Right lobe of liver (tissue), 6 donors: ENCODE measurements at regions not wholly inside any gene's neighbourhood (a gene's known extent, or its start where the extent isn't known, plus 50 kb on each side); places are given as distances from the start of the nearest gene placed in this dataset.
A peak's percentile ranks its signal among the peaks of the same experiment; 100 is the strongest.

Experiments
- ATAC-seq, 4 donors: fragments of 200-7000 bp; cut with Tn5 transposase; one replicate each; pipeline ENCODE4 v1.9.1; 2020; ENCODE audit warnings: mild to moderate bottlenecking in 4 of 4, moderate library complexity in 4 of 4
- DNase-seq, 3 donors: peaks; one replicate each; pipeline ENCODE4 v3.0.0-alpha.2; 2020
- H3K27ac ChIP-seq, 3 donors: fragments of 200-600 bp; one replicate each; pipeline ENCODE4 v1.8.0; 2022
- H3K27me3 ChIP-seq, 2 donors: fragments of 200-600 bp; one replicate each; pipeline ENCODE4 v1.8.0; 2022
- H3K36me3 ChIP-seq, 4 donors: fragments of 200-600 bp; sonication (generic) in 1 of 4; one replicate each; pipeline versions ENCODE4 v1.5.1 to v1.8.0; 2017 to 2022; ENCODE audit warnings: control low read depth in 1 of 4
- H3K4me1 ChIP-seq, 4 donors: fragments of 200-600 bp; sonication (generic) in 1 of 4; one replicate each; pipeline versions ENCODE4 v1.5.1 to v1.8.0; 2017 to 2022; ENCODE audit warnings: control low read depth in 1 of 4
- H3K4me3 ChIP-seq, 3 donors: fragments of 200-600 bp; one replicate each; pipeline ENCODE4 v1.8.0; 2022
- H3K9me3 ChIP-seq, 4 donors: fragments of 200-600 bp; sonication (generic) in 1 of 4; one replicate each; pipeline versions ENCODE4 v1.5.1 to v1.8.0; 2017 to 2022; ENCODE audit warnings: control low read depth in 1 of 4
- CTCF ChIP-seq, 4 donors: fragments of 200-600 bp in 3 of 4; fragments of 450-650 bp in 1 of 4; IDR thresholded peaks; one replicate each; pipeline versions ENCODE4 v1.5.1 to v1.8.0; 2016 to 2022; ENCODE audit warnings: antibody characterized with exemption in 4 of 4, mild to moderate bottlenecking in 2 of 4
- POLR2A ChIP-seq: fragments of 450-650 bp; IDR thresholded peaks from one replicate; pipeline ENCODE4 v1.6.1; 2017; ENCODE audit warnings: antibody characterized with exemption, mild to moderate bottlenecking
- WGBS: methylation state at CpG from one replicate; pipeline ENCODE4 v1.1.6; 2018; ENCODE audit warnings: low coverage, low lambda C conversion rate; ENCODE audit not compliant: insufficient coverage; ENCODE audit errors: missing lambda C conversion rate; 5-methylcytosine and 5-hydroxymethylcytosine counted together
- intact Hi-C, 2 donors: fragments of 100-400 bp; cut with DNase I; formaldehyde crosslinking; loops; one replicate each; pipeline versions ENCODE4 v1.11.2 to v1.14.1; 2022
- donor health status: DM: no; HTN: yes; CAD: no.
- donor health status: DM: no; HTN: no; CAD: no.
- donor health status: DM: no; HTN: no; CAD: no.
- donor health status: DM: no; HTN: yes; CAD: no.
- donor health status: DM: no; HTN: yes; CAD: no.

GRCh38 chr2:176653479-176654443, 384.5 kb downstream of the MTX2 start:
- intact Hi-C loops = no loop called here
- Histone ChIP-seq H3K4me1 (no peaks in the 10 kb centered on the region), H3K36me3 (no peaks in the 10 kb centered on the region), H3K9me3 (no peaks in the 10 kb centered on the region), H3K27me3 (peaks cover 4 to 5% of the 10 kb centered on the region in 2 donors), H3K27ac (no peak overlapping the region), H3K4me3 (no peak overlapping the region)
- WGBS = 21% methylated on average over 10 of the region's 10 CpGs
- ATAC-seq (peak; percentile 87 to 95 (median 94)), DNase-seq (peak; percentile 50 to 58 (median 55))
- TF ChIP-seq POLR2A (no peak), CTCF (IDR thresholded peaks at IDR 0.05) (peak; percentile 40 to 69 (median 62))

- intact Hi-C loops = no loop called here
- no peak for DNase-seq
- Histone ChIP-seq H3K4me1 (no peaks in the 10 kb centered on the region), H3K4me3 (no peak overlapping the region), H3K27me3 (peaks cover 0 to 4% of the 10 kb centered on the region in 2 donors), H3K36me3 (no peaks in the 10 kb centered on the region), H3K9me3 (no peaks in the 10 kb centered on the region), H3K27ac (no peak overlapping the region)
- 9% methylated on average over 2 of the region's 2 CpGs for WGBS
- no peak for ATAC-seq
- TF ChIP-seq CTCF (IDR thresholded peaks at IDR 0.05) (no peak), POLR2A (no peak)
Observed at GRCh38 chr2:176656038-176656775, 387.0 kb downstream of the MTX2 start.

- Histone ChIP-seq H3K4me1 (no peaks in the 10 kb centered on the region), H3K4me3 (no peak overlapping the region), H3K36me3 (no peaks in the 10 kb centered on the region), H3K27me3 (peaks cover 0 to 4% of the 10 kb centered on the region in 2 donors), H3K9me3 (no peaks in the 10 kb centered on the region), H3K27ac (no peak overlapping the region)
- TF ChIP-seq POLR2A = no peak
- TF ChIP-seq CTCF (IDR thresholded peaks at IDR 0.05) = no peak
- intact Hi-C loops = no loop called here
- 34% methylated on average over 2 of the region's 2 CpGs for WGBS
- no peak for DNase-seq
- ATAC-seq = no peak
Observed at GRCh38 chr2:176656776-176657140, 387.5 kb downstream of the MTX2 start.

- ATAC-seq (no peak), DNase-seq (no peak)
- H3K4me3 ChIP-seq = no peak overlapping the region
- peaks cover 0 to 4% of the 10 kb centered on the region in 2 donors for H3K27me3 ChIP-seq
- 30% methylated on average over 2 of the region's 2 CpGs for WGBS
- no peaks in the 10 kb centered on the region for H3K9me3 ChIP-seq
- TF ChIP-seq POLR2A (no peak), CTCF (IDR thresholded peaks at IDR 0.05) (no peak)
- intact Hi-C loops = no loop called here
- no peaks in the 10 kb centered on the region for H3K36me3 ChIP-seq
- no peak overlapping the region for H3K27ac ChIP-seq
- no peaks in the 10 kb centered on the region for H3K4me1 ChIP-seq
Observed at GRCh38 chr2:176657393-176657792, 388.2 kb downstream of the MTX2 start.
